SK-N-SH treated with all-trans-retinoic acid at 6 μM for 48 hours (cell line): ENCODE measurements at regions not wholly inside any gene's neighbourhood (a gene's known extent, or its start where the extent isn't known, plus 50 kb on each side); places are given as distances from the start of the nearest gene placed in this dataset.

ENCODE experiments used
- ATAC-seq: fragments of 200-7000 bp; cut with Tn5 transposase; 3 replicates; pipeline ENCODE4 v1.9.1; 2020; ENCODE audit warnings: mild to moderate bottlenecking, moderate library complexity
- ARNTL ChIP-seq: fragments of 450-650 bp; formaldehyde crosslinking; IDR thresholded peaks from 2 replicates; pipeline ENCODE4 v1.5.0; 2020; ENCODE audit warnings: low read depth, mild to moderate bottlenecking, moderate library complexity, borderline replicate concordance
- BACH2 ChIP-seq: fragments of 250-450 bp; sonication (Bioruptor Pico); IDR thresholded peaks from 2 replicates; pipeline ENCODE4 v1.9.0; 2021; ENCODE audit warnings: mild to moderate bottlenecking, borderline replicate concordance
- CREB5 ChIP-seq: fragments of 250-450 bp; sonication (Bioruptor Pico); IDR thresholded peaks from 2 replicates; pipeline ENCODE4 v1.5.1; 2020; ENCODE audit warnings: low read depth, mild to moderate bottlenecking, moderate library complexity
- CSDC2 ChIP-seq: fragments of 250-450 bp; sonication (Bioruptor Pico); IDR thresholded peaks from 2 replicates; pipeline ENCODE4 v1.5.0; 2020; ENCODE audit warnings: mild to moderate bottlenecking, moderate library complexity
- ESRRG ChIP-seq: fragments of 250-450 bp; sonication (Bioruptor Pico); IDR thresholded peaks from 2 replicates; pipeline ENCODE4 v1.6.1; 2021; ENCODE audit warnings: mild to moderate bottlenecking
- ISL1 ChIP-seq: fragments of 250-450 bp; sonication (Bioruptor Pico); IDR thresholded peaks from 2 replicates; pipeline ENCODE4 v2.1.2; 2022; ENCODE audit warnings: mild to moderate bottlenecking, moderate library complexity
- OSR1 ChIP-seq: fragments of 250-450 bp; sonication (Bioruptor Pico); IDR thresholded peaks from 2 replicates; pipeline ENCODE4 v1.8.0; 2022; ENCODE audit warnings: moderate library complexity, mild to moderate bottlenecking, inconsistent platforms
- POU6F1 ChIP-seq: fragments of 250-450 bp; sonication (Bioruptor Pico); IDR thresholded peaks from 2 replicates; pipeline ENCODE4 v1.8.0; 2021; ENCODE audit warnings: low read depth, mild to moderate bottlenecking, moderate library complexity, borderline replicate concordance
- RARB ChIP-seq: fragments of 250-450 bp; sonication (Bioruptor Pico); IDR thresholded peaks from 2 replicates; pipeline ENCODE4 v1.8.0; 2021; ENCODE audit warnings: mild to moderate bottlenecking, moderate library complexity
- TCF4 ChIP-seq: fragments of 250-450 bp; sonication (Bioruptor Pico); IDR thresholded peaks from 2 replicates; pipeline ENCODE4 v1.8.0; 2021; ENCODE audit warnings: mild to moderate bottlenecking, moderate library complexity, borderline replicate concordance
- ZC3H10 ChIP-seq: fragments of 250-450 bp; sonication (Bioruptor Pico); IDR thresholded peaks from 2 replicates; pipeline ENCODE4 v1.5.1; 2021; ENCODE audit warnings: mild to moderate bottlenecking, moderate library complexity
- ZFP30 ChIP-seq: fragments of 450-650 bp; formaldehyde crosslinking; IDR thresholded peaks from 2 replicates; pipeline ENCODE4 v1.5.0; 2022; ENCODE audit warnings: mild to moderate bottlenecking, moderate library complexity
- ZNF565 ChIP-seq: fragments of 450-650 bp; formaldehyde crosslinking; conservative IDR thresholded peaks from 2 replicates; pipeline ENCODE4 v1.5.0; 2020; ENCODE audit warnings: low read depth, mild to moderate bottlenecking, moderate library complexity
- ZNF70 ChIP-seq: fragments of 450-650 bp; formaldehyde crosslinking; IDR thresholded peaks from 2 replicates; pipeline ENCODE4 v1.5.0; 2020; ENCODE audit warnings: mild to moderate bottlenecking, moderate library complexity
- TF ChIP-seq, protein P1 (sequence below): fragments of 250-450 bp; sonication (Bioruptor Pico); IDR thresholded peaks from 2 replicates; pipeline ENCODE4 v1.5.1; 2021; ENCODE audit warnings: mild to moderate bottlenecking, moderate library complexity
- TF ChIP-seq, protein P2 (sequence below): fragments of 250-450 bp; sonication (Bioruptor Pico); IDR thresholded peaks from 2 replicates; pipeline ENCODE4 v1.5.0; 2020; ENCODE audit warnings: mild to moderate bottlenecking, moderate library complexity
- TF ChIP-seq, protein P3 (sequence below): fragments of 250-450 bp; sonication (Bioruptor Pico); IDR thresholded peaks from 2 replicates; pipeline ENCODE4 v1.8.0; 2020; ENCODE audit warnings: mild to moderate bottlenecking, moderate library complexity, borderline replicate concordance

DNA sequence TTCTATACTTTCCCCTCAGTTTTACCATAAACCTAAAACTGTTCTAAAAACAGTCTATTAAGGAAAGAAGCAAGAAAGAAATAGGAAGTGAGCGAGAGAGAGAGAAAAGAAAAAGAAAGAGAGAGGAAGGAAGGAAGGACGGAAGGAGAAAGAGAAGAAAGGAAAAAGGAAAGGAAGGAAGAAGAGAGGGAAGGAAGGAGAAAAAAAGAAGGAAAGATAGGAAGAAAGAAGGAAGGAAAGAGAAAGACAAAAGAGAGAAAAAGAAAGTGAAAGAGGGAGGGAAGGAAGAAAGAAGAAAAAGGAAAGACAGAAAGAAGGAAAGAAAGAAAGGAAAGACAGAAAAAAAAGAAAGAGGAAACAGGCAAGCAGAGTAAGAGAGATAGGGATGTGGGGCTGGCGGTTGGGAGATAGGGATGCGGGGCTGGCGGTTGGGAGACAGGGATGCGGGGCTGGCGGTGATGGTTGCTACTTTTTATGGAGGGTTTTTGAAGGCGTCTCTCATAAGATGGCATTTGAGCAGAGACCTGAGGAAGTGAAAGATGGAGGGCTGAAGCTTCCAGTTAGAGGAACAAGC, 70.4 kb upstream of the IRF2BP2 start:
- no peak for ATAC-seq
- TF ChIP-seq, protein P1, sequence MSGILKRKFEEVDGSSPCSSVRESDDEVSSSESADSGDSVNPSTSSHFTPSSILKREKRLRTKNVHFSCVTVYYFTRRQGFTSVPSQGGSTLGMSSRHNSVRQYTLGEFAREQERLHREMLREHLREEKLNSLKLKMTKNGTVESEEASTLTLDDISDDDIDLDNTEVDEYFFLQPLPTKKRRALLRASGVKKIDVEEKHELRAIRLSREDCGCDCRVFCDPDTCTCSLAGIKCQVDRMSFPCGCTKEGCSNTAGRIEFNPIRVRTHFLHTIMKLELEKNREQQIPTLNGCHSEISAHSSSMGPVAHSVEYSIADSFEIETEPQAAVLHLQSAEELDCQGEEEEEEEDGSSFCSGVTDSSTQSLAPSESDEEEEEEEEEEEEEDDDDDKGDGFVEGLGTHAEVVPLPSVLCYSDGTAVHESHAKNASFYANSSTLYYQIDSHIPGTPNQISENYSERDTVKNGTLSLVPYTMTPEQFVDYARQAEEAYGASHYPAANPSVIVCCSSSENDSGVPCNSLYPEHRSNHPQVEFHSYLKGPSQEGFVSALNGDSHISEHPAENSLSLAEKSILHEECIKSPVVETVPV (CRISPR knock-in tag), result no peak
- TF ChIP-seq ARNTL, result no peak
- TF ChIP-seq RARB, result no peak
- no peak for TF ChIP-seq POU6F1 (CRISPR knock-in tag)
- TF ChIP-seq ZNF70, result no peak
- TF ChIP-seq, protein P2, sequence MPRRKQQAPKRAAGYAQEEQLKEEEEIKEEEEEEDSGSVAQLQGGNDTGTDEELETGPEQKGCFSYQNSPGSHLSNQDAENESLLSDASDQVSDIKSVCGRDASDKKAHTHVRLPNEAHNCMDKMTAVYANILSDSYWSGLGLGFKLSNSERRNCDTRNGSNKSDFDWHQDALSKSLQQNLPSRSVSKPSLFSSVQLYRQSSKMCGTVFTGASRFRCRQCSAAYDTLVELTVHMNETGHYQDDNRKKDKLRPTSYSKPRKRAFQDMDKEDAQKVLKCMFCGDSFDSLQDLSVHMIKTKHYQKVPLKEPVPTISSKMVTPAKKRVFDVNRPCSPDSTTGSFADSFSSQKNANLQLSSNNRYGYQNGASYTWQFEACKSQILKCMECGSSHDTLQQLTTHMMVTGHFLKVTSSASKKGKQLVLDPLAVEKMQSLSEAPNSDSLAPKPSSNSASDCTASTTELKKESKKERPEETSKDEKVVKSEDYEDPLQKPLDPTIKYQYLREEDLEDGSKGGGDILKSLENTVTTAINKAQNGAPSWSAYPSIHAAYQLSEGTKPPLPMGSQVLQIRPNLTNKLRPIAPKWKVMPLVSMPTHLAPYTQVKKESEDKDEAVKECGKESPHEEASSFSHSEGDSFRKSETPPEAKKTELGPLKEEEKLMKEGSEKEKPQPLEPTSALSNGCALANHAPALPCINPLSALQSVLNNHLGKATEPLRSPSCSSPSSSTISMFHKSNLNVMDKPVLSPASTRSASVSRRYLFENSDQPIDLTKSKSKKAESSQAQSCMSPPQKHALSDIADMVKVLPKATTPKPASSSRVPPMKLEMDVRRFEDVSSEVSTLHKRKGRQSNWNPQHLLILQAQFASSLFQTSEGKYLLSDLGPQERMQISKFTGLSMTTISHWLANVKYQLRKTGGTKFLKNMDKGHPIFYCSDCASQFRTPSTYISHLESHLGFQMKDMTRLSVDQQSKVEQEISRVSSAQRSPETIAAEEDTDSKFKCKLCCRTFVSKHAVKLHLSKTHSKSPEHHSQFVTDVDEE (CRISPR knock-in tag), result no peak
- no peak for TF ChIP-seq OSR1 (CRISPR knock-in tag)
- no peak for TF ChIP-seq CREB5 (CRISPR knock-in tag)
- TF ChIP-seq TCF4 (CRISPR knock-in tag), result no peak

DNA sequence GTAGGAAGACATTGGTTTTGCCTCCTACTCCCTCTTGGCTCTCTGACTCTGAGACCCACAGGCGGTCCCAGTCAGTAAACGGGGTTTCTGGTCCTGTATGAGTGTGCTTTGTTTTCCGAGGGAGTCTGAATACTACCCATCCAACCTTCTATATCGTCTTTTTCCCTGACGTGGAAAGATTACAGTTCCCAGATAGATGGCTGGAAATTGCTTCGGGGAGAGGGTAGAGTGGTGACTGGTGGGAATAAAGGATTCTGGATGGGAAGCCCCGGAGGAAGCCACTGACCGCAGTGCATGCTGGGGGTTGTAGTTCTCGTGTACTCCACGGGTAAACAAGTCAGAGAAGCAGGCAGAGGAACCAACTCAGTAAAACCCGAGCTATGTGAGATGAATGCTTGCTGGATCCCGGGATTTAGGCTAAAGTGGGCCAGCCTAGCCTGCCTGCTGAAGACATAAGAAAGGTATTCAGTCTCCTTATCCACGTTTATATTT, 66.2 kb upstream of the IRF2BP2 start:
- peak; percentile 100 for ATAC-seq
- no peak for TF ChIP-seq ESRRG (CRISPR knock-in tag)
- no peak for TF ChIP-seq ZNF565 (CRISPR knock-in tag)
- TF ChIP-seq, protein P3, sequence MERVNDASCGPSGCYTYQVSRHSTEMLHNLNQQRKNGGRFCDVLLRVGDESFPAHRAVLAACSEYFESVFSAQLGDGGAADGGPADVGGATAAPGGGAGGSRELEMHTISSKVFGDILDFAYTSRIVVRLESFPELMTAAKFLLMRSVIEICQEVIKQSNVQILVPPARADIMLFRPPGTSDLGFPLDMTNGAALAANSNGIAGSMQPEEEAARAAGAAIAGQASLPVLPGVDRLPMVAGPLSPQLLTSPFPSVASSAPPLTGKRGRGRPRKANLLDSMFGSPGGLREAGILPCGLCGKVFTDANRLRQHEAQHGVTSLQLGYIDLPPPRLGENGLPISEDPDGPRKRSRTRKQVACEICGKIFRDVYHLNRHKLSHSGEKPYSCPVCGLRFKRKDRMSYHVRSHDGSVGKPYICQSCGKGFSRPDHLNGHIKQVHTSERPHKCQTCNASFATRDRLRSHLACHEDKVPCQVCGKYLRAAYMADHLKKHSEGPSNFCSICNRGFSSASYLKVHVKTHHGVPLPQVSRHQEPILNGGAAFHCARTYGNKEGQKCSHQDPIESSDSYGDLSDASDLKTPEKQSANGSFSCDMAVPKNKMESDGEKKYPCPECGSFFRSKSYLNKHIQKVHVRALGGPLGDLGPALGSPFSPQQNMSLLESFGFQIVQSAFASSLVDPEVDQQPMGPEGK (CRISPR knock-in tag), result no peak
- TF ChIP-seq ARNTL, result no peak
- TF ChIP-seq, protein P1 (CRISPR knock-in tag), result no peak
- TF ChIP-seq ZC3H10, result no peak
- TF ChIP-seq RARB, result no peak
- no peak for TF ChIP-seq ZFP30 (CRISPR knock-in tag)
- no peak for TF ChIP-seq BACH2 (CRISPR knock-in tag)
- no peak for TF ChIP-seq OSR1 (CRISPR knock-in tag)

- no peak for TF ChIP-seq ISL1 (CRISPR knock-in tag)
- TF ChIP-seq CSDC2, result no peak
- TF ChIP-seq ZNF70, result no peak
- TF ChIP-seq POU6F1 (CRISPR knock-in tag), result no peak
- peak; percentile 32 for ATAC-seq
Measured at GRCh38 chr1:234675572-234675971, 65.6 kb upstream of the IRF2BP2 start.
